ENCODE measurements at regions not wholly inside any gene's neighbourhood (a gene's known extent, or its start where the extent isn't known, plus 50 kb on each side); places are given as distances from the start of the nearest gene placed in this dataset.

DNA sequence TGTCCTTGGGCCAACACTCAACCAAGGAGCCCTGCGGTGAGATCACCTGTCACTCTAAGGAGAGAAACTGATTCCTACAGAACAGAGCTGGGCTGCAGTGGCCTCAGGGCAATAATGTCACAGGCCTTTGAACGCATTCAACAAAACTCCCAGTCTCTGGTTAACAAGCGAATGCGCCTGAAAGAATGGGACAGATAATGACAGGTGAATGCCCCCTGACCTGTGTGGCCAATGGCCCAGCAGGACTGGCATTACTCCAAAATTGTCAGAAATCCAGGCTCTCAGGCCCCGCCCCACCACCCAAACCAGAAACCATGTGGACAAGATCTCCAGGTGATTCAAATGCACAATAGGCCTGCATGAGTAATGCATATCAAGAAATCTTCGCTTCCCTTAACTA is 277.7 kb upstream of the KLF6 start:
- H3K27ac ChIP-seq (ENCODE audit: low read depth, low read length), result no peak overlapping the region

DNA sequence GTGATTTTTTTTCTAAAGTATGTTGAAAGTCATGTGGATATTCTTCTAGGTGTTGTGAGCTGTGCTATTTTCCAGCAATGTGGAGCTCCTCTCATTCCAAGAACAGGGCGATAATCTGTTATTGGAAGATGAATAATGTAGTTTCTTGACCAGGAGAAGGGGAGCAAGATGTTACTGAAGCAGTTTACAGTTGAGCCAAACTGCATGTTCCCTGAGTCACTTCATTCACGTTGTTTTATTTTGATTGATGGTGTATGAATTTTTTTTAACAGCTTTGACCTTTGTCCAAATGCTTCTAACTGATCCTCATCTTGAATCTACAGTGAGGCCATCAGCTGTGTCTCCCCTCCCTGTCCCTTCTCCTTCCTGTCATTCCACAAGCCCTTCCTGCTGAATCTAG is 277.1 kb upstream of the KLF6 start:
- Histone ChIP-seq H2AFZ (ENCODE audit: low read depth, low read length, severe bottlenecking) (no peak overlapping the region), H3K9ac (ENCODE audit: low read length) (no peak overlapping the region), H3F3A (ENCODE audit: insufficient read depth) (no peaks in the 10 kb centered on the region), H3K9me3 (ENCODE audit: insufficient read depth, low read length) (no peaks in the 10 kb centered on the region), H3K4me2 (ENCODE audit: low read depth, low read length, poor library complexity, severe bottlenecking) (no peak overlapping the region), H3K36me3 (ENCODE audit: low read length) (no peaks in the 10 kb centered on the region), H4K20me1 (ENCODE audit: low read depth, low read length) (no peaks in the 10 kb centered on the region), H3K9me2 (replicated peaks; ENCODE audit: insufficient read depth, low read length) (no peaks in the 10 kb centered on the region), H3K79me2 (ENCODE audit: insufficient read depth, low read length) (no peaks in the 10 kb centered on the region), H3K4me3 (ENCODE audit: insufficient read depth, low read length, poor library complexity, severe bottlenecking) (no peak overlapping the region), H3K27me3 (ENCODE audit: low read length) (no peaks in the 10 kb centered on the region), H3K27ac (ENCODE audit: low read depth, low read length) (no peak overlapping the region)
- TF ChIP-seq, protein P1, sequence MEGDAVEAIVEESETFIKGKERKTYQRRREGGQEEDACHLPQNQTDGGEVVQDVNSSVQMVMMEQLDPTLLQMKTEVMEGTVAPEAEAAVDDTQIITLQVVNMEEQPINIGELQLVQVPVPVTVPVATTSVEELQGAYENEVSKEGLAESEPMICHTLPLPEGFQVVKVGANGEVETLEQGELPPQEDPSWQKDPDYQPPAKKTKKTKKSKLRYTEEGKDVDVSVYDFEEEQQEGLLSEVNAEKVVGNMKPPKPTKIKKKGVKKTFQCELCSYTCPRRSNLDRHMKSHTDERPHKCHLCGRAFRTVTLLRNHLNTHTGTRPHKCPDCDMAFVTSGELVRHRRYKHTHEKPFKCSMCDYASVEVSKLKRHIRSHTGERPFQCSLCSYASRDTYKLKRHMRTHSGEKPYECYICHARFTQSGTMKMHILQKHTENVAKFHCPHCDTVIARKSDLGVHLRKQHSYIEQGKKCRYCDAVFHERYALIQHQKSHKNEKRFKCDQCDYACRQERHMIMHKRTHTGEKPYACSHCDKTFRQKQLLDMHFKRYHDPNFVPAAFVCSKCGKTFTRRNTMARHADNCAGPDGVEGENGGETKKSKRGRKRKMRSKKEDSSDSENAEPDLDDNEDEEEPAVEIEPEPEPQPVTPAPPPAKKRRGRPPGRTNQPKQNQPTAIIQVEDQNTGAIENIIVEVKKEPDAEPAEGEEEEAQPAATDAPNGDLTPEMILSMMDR (IDR thresholded peaks at IDR 0.05; ENCODE audit: insufficient read depth, low read length, poor library complexity, severe bottlenecking), result no peak
- TF ChIP-seq EZH2phosphoT487 (conservative IDR thresholded peaks at IDR 0.05; ENCODE audit: low read length), result no peak

More for the DNA sequence above, 277.7 kb upstream of the KLF6 start:
- Histone ChIP-seq H2AFZ (ENCODE audit: low read depth, low read length, severe bottlenecking) (no peak overlapping the region), H3F3A (ENCODE audit: insufficient read depth) (no peaks in the 10 kb centered on the region), H3K4me2 (ENCODE audit: low read depth, low read length, poor library complexity, severe bottlenecking) (no peak overlapping the region), H3K36me3 (ENCODE audit: low read length) (no peaks in the 10 kb centered on the region), H3K79me2 (ENCODE audit: insufficient read depth, low read length) (no peaks in the 10 kb centered on the region), H3K4me3 (ENCODE audit: insufficient read depth, low read length, poor library complexity, severe bottlenecking) (no peak overlapping the region), H3K9me2 (replicated peaks; ENCODE audit: insufficient read depth, low read length) (no peaks in the 10 kb centered on the region), H4K20me1 (ENCODE audit: low read depth, low read length) (no peaks in the 10 kb centered on the region), H3K9ac (ENCODE audit: low read length) (no peak overlapping the region), H3K27me3 (ENCODE audit: low read length) (no peaks in the 10 kb centered on the region), H3K9me3 (ENCODE audit: insufficient read depth, low read length) (no peaks in the 10 kb centered on the region)
- TF ChIP-seq, protein P1 (IDR thresholded peaks at IDR 0.05; ENCODE audit: insufficient read depth, low read length, poor library complexity, severe bottlenecking), result no peak
- no peak for TF ChIP-seq EZH2phosphoT487 (conservative IDR thresholded peaks at IDR 0.05; ENCODE audit: low read length)

DNA sequence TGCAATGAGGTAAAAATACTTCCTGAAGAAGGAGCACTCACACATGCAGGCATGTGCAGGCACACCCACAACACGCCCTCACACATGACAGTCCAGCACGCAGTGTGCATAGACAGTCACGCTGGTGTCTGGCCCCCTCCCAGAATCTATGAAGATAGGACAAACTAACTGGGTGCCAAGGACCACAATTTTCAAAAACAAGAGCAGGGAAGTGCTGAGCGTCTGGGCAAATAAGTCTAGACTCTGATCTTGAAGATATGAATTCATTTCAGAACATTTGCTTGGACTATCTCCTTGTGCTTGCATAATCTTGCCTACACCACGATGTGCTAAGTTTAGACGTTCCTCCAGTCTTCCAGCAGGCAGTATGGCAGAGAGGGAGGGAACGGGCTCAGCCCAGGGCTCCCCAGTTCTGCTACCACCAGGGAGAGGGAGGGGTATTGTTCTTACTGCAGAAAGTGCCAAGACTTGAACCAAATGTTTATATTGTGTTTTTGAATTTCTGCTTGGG is 276.5 kb upstream of the KLF6 start:
- Histone ChIP-seq H3K4me3 (ENCODE audit: insufficient read depth, low read length, poor library complexity, severe bottlenecking) (no peak overlapping the region), H3K36me3 (ENCODE audit: low read length) (no peaks in the 10 kb centered on the region), H3K9ac (ENCODE audit: low read length) (no peak overlapping the region), H3F3A (ENCODE audit: insufficient read depth) (no peaks in the 10 kb centered on the region), H3K9me2 (replicated peaks; ENCODE audit: insufficient read depth, low read length) (no peaks in the 10 kb centered on the region), H3K4me2 (ENCODE audit: low read depth, low read length, poor library complexity, severe bottlenecking) (no peak overlapping the region), H3K9me3 (ENCODE audit: insufficient read depth, low read length) (no peaks in the 10 kb centered on the region), H2AFZ (ENCODE audit: low read depth, low read length, severe bottlenecking) (no peak overlapping the region), H3K27ac (ENCODE audit: low read depth, low read length) (no peak overlapping the region), H4K20me1 (ENCODE audit: low read depth, low read length) (no peaks in the 10 kb centered on the region), H3K27me3 (ENCODE audit: low read length) (no peaks in the 10 kb centered on the region), H3K79me2 (ENCODE audit: insufficient read depth, low read length) (no peaks in the 10 kb centered on the region)
- no peak for TF ChIP-seq EZH2phosphoT487 (conservative IDR thresholded peaks at IDR 0.05; ENCODE audit: low read length)
- TF ChIP-seq, protein P1 (IDR thresholded peaks at IDR 0.05; ENCODE audit: insufficient read depth, low read length, poor library complexity, severe bottlenecking), result no peak
